Keratinocyte (primary cell): ENCODE measurements at regions not wholly inside any gene's neighbourhood (a gene's known extent, or its start where the extent isn't known, plus 50 kb on each side); places are given as distances from the start of the nearest gene placed in this dataset.

Experiments
- DNase-seq: peaks from one replicate; pipeline ENCODE4 v3.0.0-alpha.2; 2011; ENCODE audit warnings: low read depth, missing footprints, low spot score
- FAIRE-seq: peaks from 2 replicates; lab custom pipeline; 2011; peaks lifted over from hg19 to GRCh38; lab: Jason Lieb, UNC
- H2AFZ ChIP-seq: 2 replicates; pipeline ENCODE4 v1.6.0; 2012; ENCODE audit warnings: low read length, control low read depth, inconsistent platforms; ENCODE audit not compliant: control insufficient read depth
- H3K27ac ChIP-seq: 2 replicates; pipeline ENCODE4 v1.5.1; 2011; ENCODE audit warnings: low read length; ENCODE audit not compliant: control insufficient read depth, insufficient read depth
- H3K27me3 ChIP-seq: 3 replicates; pipeline ENCODE4 v1.6.0; 2011; ENCODE audit warnings: low read length; ENCODE audit not compliant: control insufficient read depth, insufficient read depth; ENCODE audit errors: extremely low read depth
- H3K36me3 ChIP-seq, 2 experiments: 2 replicates in 1 of 2; 3 replicates in 1 of 2; pipeline ENCODE4 v1.5.1; 2011; ENCODE audit warnings: low read length in 2 of 2, mild to moderate bottlenecking in 1 of 2; ENCODE audit not compliant: control insufficient read depth in 2 of 2, insufficient read depth in 2 of 2; ENCODE audit errors: extremely low read depth in 1 of 2
- H3K4me1 ChIP-seq: 3 replicates; pipeline ENCODE4 v1.5.1; 2011; ENCODE audit warnings: low read length; ENCODE audit not compliant: control insufficient read depth, insufficient read depth; ENCODE audit errors: extremely low read depth
- H3K4me2 ChIP-seq: 3 replicates; pipeline ENCODE4 v1.6.0; 2011; ENCODE audit warnings: low read depth, low read length; ENCODE audit not compliant: control insufficient read depth, insufficient read depth; ENCODE audit errors: extremely low read depth
- H3K4me3 ChIP-seq, 3 experiments: fragments of 200-600 bp in 1 of 3; sonication (generic) in 1 of 3; 2 replicates in 2 of 3; 3 replicates in 1 of 3; pipeline ENCODE4 v1.5.1; 2011 to 2016; ENCODE audit warnings: low read length in 3 of 3, mild to moderate bottlenecking in 3 of 3, control low read depth in 2 of 3, inconsistent platforms in 1 of 3, low read depth in 1 of 3, mixed read lengths in 1 of 3, mixed run types in 1 of 3, moderate library complexity in 1 of 3; ENCODE audit not compliant: control insufficient read depth in 2 of 3, insufficient read depth in 2 of 3; ENCODE audit errors: extremely low read depth in 1 of 3
- H3K79me2 ChIP-seq: 2 replicates; pipeline ENCODE4 v1.6.0; 2012; ENCODE audit warnings: low read length; ENCODE audit not compliant: control insufficient read depth, insufficient read depth
- H3K9ac ChIP-seq: 3 replicates; pipeline ENCODE4 v1.6.0; 2011; ENCODE audit warnings: low read length; ENCODE audit not compliant: control insufficient read depth, insufficient read depth; ENCODE audit errors: extremely low read depth
- H3K9me1 ChIP-seq: 3 replicates; pipeline ENCODE4 v1.6.0; 2011; ENCODE audit warnings: low read length; ENCODE audit not compliant: control insufficient read depth, insufficient read depth; ENCODE audit errors: extremely low read depth
- H3K9me3 ChIP-seq: 2 replicates; pipeline ENCODE4 v1.5.1; 2012; ENCODE audit warnings: low read depth, low read length; ENCODE audit not compliant: control insufficient read depth
- H4K20me1 ChIP-seq: 3 replicates; pipeline ENCODE4 v1.6.0; 2011; ENCODE audit warnings: low read length; ENCODE audit not compliant: control insufficient read depth, insufficient read depth; ENCODE audit errors: extremely low read depth
- CTCF ChIP-seq, 3 experiments: IDR thresholded peaks in 1 of 3; conservative IDR thresholded peaks in 1 of 3; optimal IDR thresholded peaks in 1 of 3; 2 replicates in 2 of 3; 3 replicates in 1 of 3; pipeline versions ENCODE3 to v1.5.1; 2011; ENCODE audit warnings: low read length in 3 of 3, mild to moderate bottlenecking in 3 of 3, moderate library complexity in 2 of 3, control low read depth in 1 of 3, inconsistent platforms in 1 of 3; ENCODE audit not compliant: insufficient read depth in 2 of 3; ENCODE audit errors: extremely low read depth in 1 of 3
- EZH2 ChIP-seq: IDR thresholded peaks from one replicate; pipeline ENCODE4 v1.6.1; 2012; ENCODE audit warnings: inconsistent platforms, mild to moderate bottlenecking, low read length, moderate library complexity
- dilution Hi-C: fragments of 300-500 bp; cut with MboI; formaldehyde crosslinking; loops from one replicate; pipeline ENCODE4 v1.7.0; 2020; ENCODE audit warnings: low sequenced_read_pairs; ENCODE audit not compliant: extremely low pct_ligation_motif_present

GRCh38 chr12:79525357-79525756 lies 165.4 kb downstream of the PAWR start:
- Histone ChIP-seq H4K20me1 (no peaks in the 10 kb centered on the region), H3K4me1 (no peaks in the 10 kb centered on the region), H3K36me3 (no peaks in the 10 kb centered on the region), H3K79me2 (no peaks in the 10 kb centered on the region), H3K9me3 (no peaks in the 10 kb centered on the region), H3K4me3 (no peak overlapping the region), H3K9ac (no peak overlapping the region), H3K27ac (no peak overlapping the region), H3K4me2 (no peak overlapping the region), H3K9me1 (no peaks in the 10 kb centered on the region), H3K27me3 (no peaks in the 10 kb centered on the region), H2AFZ (no peak overlapping the region)
- FAIRE-seq (no peak), DNase-seq (no peak)
- TF ChIP-seq CTCF (optimal IDR thresholded peaks at IDR 0.05 in 1 of 3, IDR thresholded peaks at IDR 0.05 in 1 of 3, conservative IDR thresholded peaks at IDR 0.05 in 1 of 3; ENCODE audit: extremely low read depth in 1 of 3, insufficient read depth in 2 of 3, low read length in 3 of 3) (no peak), EZH2 (no peak)
- dilution Hi-C loops, result no loop called here

- Histone ChIP-seq H2AFZ (no peak overlapping the region), H4K20me1 (no peaks in the 10 kb centered on the region), H3K4me2 (no peak overlapping the region), H3K9me1 (no peaks in the 10 kb centered on the region), H3K27ac (no peak overlapping the region), H3K36me3 (no peaks in the 10 kb centered on the region), H3K79me2 (no peaks in the 10 kb centered on the region), H3K4me3 (no peak overlapping the region), H3K4me1 (no peaks in the 10 kb centered on the region), H3K9ac (no peak overlapping the region), H3K27me3 (no peaks in the 10 kb centered on the region), H3K9me3 (no peaks in the 10 kb centered on the region)
- dilution Hi-C loops, result no loop called here
- FAIRE-seq (no peak), DNase-seq (no peak)
- TF ChIP-seq CTCF (optimal IDR thresholded peaks at IDR 0.05 in 1 of 3, IDR thresholded peaks at IDR 0.05 in 1 of 3, conservative IDR thresholded peaks at IDR 0.05 in 1 of 3; ENCODE audit: extremely low read depth in 1 of 3, insufficient read depth in 2 of 3, low read length in 3 of 3), result no peak
- no peak for TF ChIP-seq EZH2
Observed at GRCh38 chr12:79524507-79525148, 166.1 kb downstream of the PAWR start.
